H1 (cell line): ENCODE measurements at regions not wholly inside any gene's neighbourhood (a gene's known extent, or its start where the extent isn't known, plus 50 kb on each side); places are given as distances from the start of the nearest gene placed in this dataset.

Experiments used
- BCL11A ChIP-seq, 2 experiments: IDR thresholded peaks; one replicate each; pipeline ENCODE4 v1.6.1; 2011; ENCODE audit warnings: low read depth in 2 of 2, low read length in 2 of 2, mild to moderate bottlenecking in 2 of 2
- SIN3A ChIP-seq, 2 experiments: IDR thresholded peaks in 1 of 2; conservative IDR thresholded peaks in 1 of 2; 2 replicates each; pipeline ENCODE4 v1.6.1; 2011 to 2012; ENCODE audit warnings: low read length in 2 of 2, improper control_type of control experiment in 1 of 2, low read depth in 1 of 2, mild to moderate bottlenecking in 1 of 2
- TF ChIP-seq, protein P1 (sequence below), 3 experiments: IDR thresholded peaks; 1 replicate in 2 of 3; 2 replicates in 1 of 3; pipeline versions ENCODE4 v1.5.1 to v1.6.1; 2011; ENCODE audit warnings: low read length in 3 of 3, mild to moderate bottlenecking in 3 of 3, inconsistent platforms in 2 of 3, low read depth in 1 of 3, moderate library complexity in 1 of 3; ENCODE audit not compliant: insufficient read depth in 1 of 3; ENCODE audit errors: control extremely low read depth in 1 of 3
- TF ChIP-seq, protein P2 (sequence below): IDR thresholded peaks from 2 replicates; pipeline ENCODE4 v1.6.1; 2011; ENCODE audit warnings: low read length, improper control_type of control experiment

DNA sequence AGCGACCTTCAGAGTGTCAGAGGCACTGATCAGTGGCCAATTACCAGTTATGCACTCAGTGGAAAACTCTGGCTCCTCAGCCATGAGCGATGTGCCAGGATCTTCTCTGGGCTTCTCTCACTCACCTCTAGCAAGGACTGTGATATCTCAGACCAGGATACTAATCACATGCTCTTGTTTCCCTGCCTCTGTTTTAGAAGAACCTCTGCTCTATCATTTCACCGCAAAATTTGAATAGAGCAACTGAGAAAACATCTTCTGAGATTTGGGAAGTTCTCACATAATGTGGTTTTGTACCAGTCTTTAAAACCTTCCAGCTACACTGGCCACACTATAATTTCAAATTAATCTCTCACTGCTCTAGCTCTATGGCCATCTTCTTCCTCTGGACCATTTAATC is 325.8 kb upstream of the FRG2C start (continued):
- TF ChIP-seq BCL11A (IDR thresholded peaks at IDR 0.05; ENCODE audit: low read depth in 2 of 2, low read length in 2 of 2) (no peak), SIN3A (conservative IDR thresholded peaks at IDR 0.05 in 1 of 2, IDR thresholded peaks at IDR 0.05 in 1 of 2; ENCODE audit: low read depth in 1 of 2, low read length in 2 of 2) (no peak)
- TF ChIP-seq, protein P1, sequence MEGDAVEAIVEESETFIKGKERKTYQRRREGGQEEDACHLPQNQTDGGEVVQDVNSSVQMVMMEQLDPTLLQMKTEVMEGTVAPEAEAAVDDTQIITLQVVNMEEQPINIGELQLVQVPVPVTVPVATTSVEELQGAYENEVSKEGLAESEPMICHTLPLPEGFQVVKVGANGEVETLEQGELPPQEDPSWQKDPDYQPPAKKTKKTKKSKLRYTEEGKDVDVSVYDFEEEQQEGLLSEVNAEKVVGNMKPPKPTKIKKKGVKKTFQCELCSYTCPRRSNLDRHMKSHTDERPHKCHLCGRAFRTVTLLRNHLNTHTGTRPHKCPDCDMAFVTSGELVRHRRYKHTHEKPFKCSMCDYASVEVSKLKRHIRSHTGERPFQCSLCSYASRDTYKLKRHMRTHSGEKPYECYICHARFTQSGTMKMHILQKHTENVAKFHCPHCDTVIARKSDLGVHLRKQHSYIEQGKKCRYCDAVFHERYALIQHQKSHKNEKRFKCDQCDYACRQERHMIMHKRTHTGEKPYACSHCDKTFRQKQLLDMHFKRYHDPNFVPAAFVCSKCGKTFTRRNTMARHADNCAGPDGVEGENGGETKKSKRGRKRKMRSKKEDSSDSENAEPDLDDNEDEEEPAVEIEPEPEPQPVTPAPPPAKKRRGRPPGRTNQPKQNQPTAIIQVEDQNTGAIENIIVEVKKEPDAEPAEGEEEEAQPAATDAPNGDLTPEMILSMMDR (IDR thresholded peaks at IDR 0.05; ENCODE audit: control extremely low read depth in 1 of 3, insufficient read depth in 1 of 3, low read depth in 1 of 3, low read length in 3 of 3), result no peak
- TF ChIP-seq, protein P2, sequence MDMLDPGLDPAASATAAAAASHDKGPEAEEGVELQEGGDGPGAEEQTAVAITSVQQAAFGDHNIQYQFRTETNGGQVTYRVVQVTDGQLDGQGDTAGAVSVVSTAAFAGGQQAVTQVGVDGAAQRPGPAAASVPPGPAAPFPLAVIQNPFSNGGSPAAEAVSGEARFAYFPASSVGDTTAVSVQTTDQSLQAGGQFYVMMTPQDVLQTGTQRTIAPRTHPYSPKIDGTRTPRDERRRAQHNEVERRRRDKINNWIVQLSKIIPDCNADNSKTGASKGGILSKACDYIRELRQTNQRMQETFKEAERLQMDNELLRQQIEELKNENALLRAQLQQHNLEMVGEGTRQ, result no peak
